ENCODE measurements at regions not wholly inside any gene's neighbourhood (a gene's known extent, or its start where the extent isn't known, plus 50 kb on each side); places are given as distances from the start of the nearest gene placed in this dataset.

DNA sequence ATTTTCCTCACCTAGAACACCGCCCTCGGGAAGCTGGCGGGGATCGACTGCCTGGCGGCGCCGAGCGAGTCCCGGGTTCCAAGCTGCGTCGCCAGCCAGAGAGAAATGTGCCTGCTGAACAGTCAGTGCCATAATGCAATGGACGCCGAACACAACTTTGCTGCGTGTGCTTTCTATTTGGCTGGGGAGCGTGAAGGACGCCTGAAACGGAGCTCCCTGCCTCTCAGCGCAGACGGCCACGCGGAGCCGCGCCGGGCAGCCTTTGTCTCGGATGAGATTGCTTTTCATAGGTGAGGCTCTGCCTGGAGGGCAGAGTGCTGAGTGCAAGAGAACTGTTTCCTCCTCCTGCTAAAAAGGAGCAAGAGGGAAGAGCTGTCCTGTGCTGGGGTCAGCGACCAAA, 107.7 kb upstream of the BCOR start:
- Histone ChIP-seq H3K36me3 (ENCODE audit: control insufficient read depth, insufficient read depth, low read length) (no peaks in the 10 kb centered on the region), H3K4me3 (ENCODE audit: low read depth, low read length) (no peak overlapping the region)

DNA sequence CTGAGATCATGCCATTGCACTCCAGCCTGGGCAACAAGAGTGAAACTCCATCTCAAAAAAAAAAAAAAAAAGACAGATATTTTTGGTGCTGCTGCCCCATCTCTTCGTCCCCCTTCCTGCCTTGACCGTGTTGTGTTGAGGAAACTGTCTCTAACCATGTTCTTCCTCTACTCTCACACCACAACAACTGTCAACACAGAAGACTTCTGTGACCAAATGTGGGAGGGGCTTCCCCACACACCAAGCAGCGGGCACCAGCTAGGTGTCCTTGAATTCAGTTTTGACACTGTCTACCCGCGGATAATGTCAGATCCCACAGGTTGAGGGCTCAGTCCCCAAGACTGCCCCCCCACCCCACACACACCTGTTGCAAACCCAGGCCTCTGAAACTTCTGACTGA, 104.7 kb upstream of the BCOR start:
- WGBS (ENCODE audit: insufficient coverage), result 100% methylated on average over 3 of the region's 5 CpGs

More for the DNA sequence above, 107.7 kb upstream of the BCOR start:
- Histone ChIP-seq H3K27ac (ENCODE audit: low read depth, low read length) (no peak overlapping the region), H3K4me1 (ENCODE audit: control insufficient read depth, insufficient read depth, low read length) (no peaks in the 10 kb centered on the region), H3K27me3 (ENCODE audit: control insufficient read depth, insufficient read depth, low read length) (no peaks in the 10 kb centered on the region), H3K9me3 (ENCODE audit: control insufficient read depth, insufficient read depth, low read length) (no peaks in the 10 kb centered on the region)
- DNase-seq (ENCODE audit: low read depth in 4 of 6, low spot score in 6 of 6), result peak in 2 of 6 donors; percentile 8 to 43
- WGBS (ENCODE audit: insufficient coverage), result 32% methylated on average over 26 of the region's 26 CpGs

DNA sequence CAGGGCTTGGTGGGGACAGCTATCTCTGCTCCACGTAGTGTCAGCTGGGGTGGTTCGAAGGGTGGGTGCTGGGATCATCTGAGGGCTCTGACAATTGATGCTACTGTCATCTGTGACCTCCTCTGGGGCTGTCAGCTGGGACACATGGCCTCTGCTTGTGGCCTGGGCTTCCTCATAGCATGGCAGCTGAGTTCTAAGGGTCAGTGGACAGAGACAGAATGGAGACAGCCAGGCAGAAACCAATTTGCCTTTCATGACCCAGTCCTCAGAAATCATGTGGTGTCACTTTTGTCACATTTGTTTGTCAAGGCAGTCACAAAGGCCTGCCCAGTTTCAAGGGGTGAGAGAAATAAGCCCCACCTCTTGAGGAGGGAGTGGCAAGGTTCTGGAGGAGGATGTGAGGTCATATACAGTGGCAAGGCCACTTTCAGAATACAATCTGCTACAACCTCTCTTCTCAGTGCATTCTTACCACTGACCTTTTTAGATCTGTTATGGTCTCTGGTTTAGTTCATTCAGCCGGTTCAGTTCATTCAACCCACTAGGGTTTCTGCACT, 103.6 kb upstream of the BCOR start:
- H3K36me3 ChIP-seq (ENCODE audit: control insufficient read depth, insufficient read depth, low read length), result no peaks in the 10 kb centered on the region
- WGBS (ENCODE audit: insufficient coverage), result 71% methylated on average over 3 of the region's 3 CpGs
- H3K9me3 ChIP-seq (ENCODE audit: control insufficient read depth, insufficient read depth, low read length), result no peaks in the 10 kb centered on the region
- H3K4me1 ChIP-seq (ENCODE audit: control insufficient read depth, insufficient read depth, low read length), result no peaks in the 10 kb centered on the region
- no peaks in the 10 kb centered on the region for H3K27me3 ChIP-seq (ENCODE audit: control insufficient read depth, insufficient read depth, low read length)
- H3K27ac ChIP-seq (ENCODE audit: low read depth, low read length), result no peak overlapping the region
- DNase-seq (ENCODE audit: low read depth in 4 of 6, low spot score in 6 of 6), result no peak
- no peak overlapping the region for H3K4me3 ChIP-seq (ENCODE audit: low read depth, low read length)

More for the DNA sequence above, 104.7 kb upstream of the BCOR start:
- Histone ChIP-seq H3K36me3 (ENCODE audit: control insufficient read depth, insufficient read depth, low read length) (no peaks in the 10 kb centered on the region), H3K27me3 (ENCODE audit: control insufficient read depth, insufficient read depth, low read length) (no peaks in the 10 kb centered on the region), H3K27ac (ENCODE audit: low read depth, low read length) (no peak overlapping the region), H3K9me3 (ENCODE audit: control insufficient read depth, insufficient read depth, low read length) (no peaks in the 10 kb centered on the region), H3K4me3 (ENCODE audit: low read depth, low read length) (no peak overlapping the region), H3K4me1 (ENCODE audit: control insufficient read depth, insufficient read depth, low read length) (no peaks in the 10 kb centered on the region)
- DNase-seq (ENCODE audit: low read depth in 4 of 6, low spot score in 6 of 6), result no peak

- no peak for DNase-seq (ENCODE audit: low read depth in 4 of 6, low spot score in 6 of 6)
- no peaks in the 10 kb centered on the region for H3K4me1 ChIP-seq (ENCODE audit: control insufficient read depth, insufficient read depth, low read length)
- H3K4me3 ChIP-seq (ENCODE audit: low read depth, low read length), result no peak overlapping the region
- H3K27me3 ChIP-seq (ENCODE audit: control insufficient read depth, insufficient read depth, low read length), result no peaks in the 10 kb centered on the region
- 51% methylated on average over 5 of the region's 7 CpGs for WGBS (ENCODE audit: insufficient coverage)
- no peak overlapping the region for H3K27ac ChIP-seq (ENCODE audit: low read depth, low read length)
- H3K36me3 ChIP-seq (ENCODE audit: control insufficient read depth, insufficient read depth, low read length), result no peaks in the 10 kb centered on the region
- no peaks in the 10 kb centered on the region for H3K9me3 ChIP-seq (ENCODE audit: control insufficient read depth, insufficient read depth, low read length)
These were observed 101.9 kb upstream of the BCOR start for GRCh38 chrX:40199704-40200103.

GRCh38 chrX:40197071-40197470, 99.3 kb upstream of the BCOR start:
- H3K4me3 ChIP-seq (ENCODE audit: low read depth, low read length), result no peak overlapping the region
- H3K27me3 ChIP-seq (ENCODE audit: control insufficient read depth, insufficient read depth, low read length), result no peaks in the 10 kb centered on the region
- H3K9me3 ChIP-seq (ENCODE audit: control insufficient read depth, insufficient read depth, low read length), result no peaks in the 10 kb centered on the region
- DNase-seq (ENCODE audit: low read depth in 4 of 6, low spot score in 6 of 6), result peak in 1 of 6 donors; percentile 2
- WGBS (ENCODE audit: insufficient coverage), result 71% methylated on average over 2 of the region's 6 CpGs
- H3K36me3 ChIP-seq (ENCODE audit: control insufficient read depth, insufficient read depth, low read length), result no peaks in the 10 kb centered on the region
- no peak overlapping the region for H3K27ac ChIP-seq (ENCODE audit: low read depth, low read length)
- no peaks in the 10 kb centered on the region for H3K4me1 ChIP-seq (ENCODE audit: control insufficient read depth, insufficient read depth, low read length)

DNA sequence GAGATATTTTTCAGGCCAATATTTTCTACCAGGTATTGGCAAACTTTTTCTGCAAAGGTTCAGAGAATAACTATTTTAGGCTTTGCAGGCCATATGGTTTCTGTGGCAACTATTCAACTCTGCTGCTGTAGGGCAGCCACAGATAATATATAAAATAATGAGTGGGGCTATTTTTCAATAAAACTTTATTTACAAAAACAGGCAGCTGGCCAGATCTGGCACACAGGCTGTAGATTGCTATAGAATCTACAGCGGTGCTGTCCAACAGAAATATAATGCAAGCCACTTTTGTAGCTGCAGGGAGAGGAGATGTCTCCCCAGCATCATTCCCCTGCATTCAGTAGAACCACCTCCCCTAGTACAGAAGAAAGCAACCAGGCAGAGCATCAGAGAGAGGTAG, 97.6 kb upstream of the BCOR start:
- no CpG with 5 or more reads among the region's 1 CpG for WGBS (ENCODE audit: insufficient coverage)
- DNase-seq (ENCODE audit: low read depth in 4 of 6, low spot score in 6 of 6), result no peak
- Histone ChIP-seq H3K27ac (ENCODE audit: low read depth, low read length) (no peak overlapping the region), H3K27me3 (ENCODE audit: control insufficient read depth, insufficient read depth, low read length) (no peaks in the 10 kb centered on the region), H3K4me3 (ENCODE audit: low read depth, low read length) (no peak overlapping the region), H3K36me3 (ENCODE audit: control insufficient read depth, insufficient read depth, low read length) (no peaks in the 10 kb centered on the region), H3K9me3 (ENCODE audit: control insufficient read depth, insufficient read depth, low read length) (no peaks in the 10 kb centered on the region), H3K4me1 (ENCODE audit: control insufficient read depth, insufficient read depth, low read length) (no peaks in the 10 kb centered on the region)

GRCh38 chrX:40192196-40192595, 94.4 kb upstream of the BCOR start:
- no peaks in the 10 kb centered on the region for H3K27me3 ChIP-seq (ENCODE audit: control insufficient read depth, insufficient read depth, low read length)
- H3K4me1 ChIP-seq (ENCODE audit: control insufficient read depth, insufficient read depth, low read length), result no peaks in the 10 kb centered on the region
- H3K36me3 ChIP-seq (ENCODE audit: control insufficient read depth, insufficient read depth, low read length), result no peaks in the 10 kb centered on the region
- H3K4me3 ChIP-seq (ENCODE audit: low read depth, low read length), result no peak overlapping the region
- 50% methylated on average over 1 of the region's 1 CpG for WGBS (ENCODE audit: insufficient coverage)
- no peak overlapping the region for H3K27ac ChIP-seq (ENCODE audit: low read depth, low read length)
- H3K9me3 ChIP-seq (ENCODE audit: control insufficient read depth, insufficient read depth, low read length), result no peaks in the 10 kb centered on the region
- DNase-seq (ENCODE audit: low read depth in 4 of 6, low spot score in 6 of 6), result no peak

GRCh38 chrX:40189637-40190036, 91.9 kb upstream of the BCOR start:
- WGBS (ENCODE audit: insufficient coverage), result 83% methylated on average over 2 of the region's 4 CpGs
- no peak overlapping the region for H3K4me3 ChIP-seq (ENCODE audit: low read depth, low read length)
- H3K4me1 ChIP-seq (ENCODE audit: control insufficient read depth, insufficient read depth, low read length), result no peaks in the 10 kb centered on the region
- H3K27ac ChIP-seq (ENCODE audit: low read depth, low read length), result no peak overlapping the region
- H3K27me3 ChIP-seq (ENCODE audit: control insufficient read depth, insufficient read depth, low read length), result no peaks in the 10 kb centered on the region
- H3K9me3 ChIP-seq (ENCODE audit: control insufficient read depth, insufficient read depth, low read length), result peaks cover 1% of the 10 kb centered on the region
- H3K36me3 ChIP-seq (ENCODE audit: control insufficient read depth, insufficient read depth, low read length), result no peaks in the 10 kb centered on the region
- DNase-seq (ENCODE audit: low read depth in 4 of 6, low spot score in 6 of 6), result no peak

GRCh38 chrX:40188573-40189417, 91.0 kb upstream of the BCOR start:
- Histone ChIP-seq H3K4me1 (ENCODE audit: control insufficient read depth, insufficient read depth, low read length) (no peaks in the 10 kb centered on the region), H3K4me3 (ENCODE audit: low read depth, low read length) (no peak overlapping the region), H3K27ac (ENCODE audit: low read depth, low read length) (no peak overlapping the region), H3K27me3 (ENCODE audit: control insufficient read depth, insufficient read depth, low read length) (no peaks in the 10 kb centered on the region), H3K36me3 (ENCODE audit: control insufficient read depth, insufficient read depth, low read length) (no peaks in the 10 kb centered on the region), H3K9me3 (ENCODE audit: control insufficient read depth, insufficient read depth, low read length) (peaks cover 1% of the 10 kb centered on the region)
- WGBS (ENCODE audit: insufficient coverage), result 63% methylated on average over 13 of the region's 18 CpGs
- DNase-seq (ENCODE audit: low read depth in 4 of 6, low spot score in 6 of 6), result peak in 2 of 6 donors; percentile 82 to 89

DNA sequence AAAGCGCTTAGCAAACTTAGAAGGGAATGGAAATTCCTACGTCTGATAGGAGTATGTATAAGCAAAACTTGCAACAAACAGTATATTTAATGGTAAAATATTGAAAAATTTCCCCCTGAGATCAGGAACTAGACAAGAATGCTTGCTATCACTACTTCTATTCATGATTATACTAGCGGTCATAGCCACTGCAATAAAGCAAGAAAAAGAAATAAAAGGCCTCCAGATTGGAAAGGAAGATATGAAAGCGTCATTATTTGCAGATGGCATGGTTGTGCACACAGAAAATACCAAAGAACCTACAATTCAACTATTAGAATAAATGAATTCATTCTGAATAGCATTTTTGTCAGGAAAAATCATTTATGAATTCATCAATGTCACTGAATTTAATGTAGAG, 87.2 kb upstream of the BCOR start:
- no peak overlapping the region for H3K27ac ChIP-seq (ENCODE audit: low read depth, low read length)
- DNase-seq (ENCODE audit: low read depth in 4 of 6, low spot score in 6 of 6), result no peak
- no peaks in the 10 kb centered on the region for H3K27me3 ChIP-seq (ENCODE audit: control insufficient read depth, insufficient read depth, low read length)
- H3K4me3 ChIP-seq (ENCODE audit: low read depth, low read length), result no peak overlapping the region
- H3K9me3 ChIP-seq (ENCODE audit: control insufficient read depth, insufficient read depth, low read length), result peaks cover 1% of the 10 kb centered on the region
- H3K36me3 ChIP-seq (ENCODE audit: control insufficient read depth, insufficient read depth, low read length), result no peaks in the 10 kb centered on the region
- WGBS (ENCODE audit: insufficient coverage), result no CpG with 5 or more reads among the region's 4 CpGs
- H3K4me1 ChIP-seq (ENCODE audit: control insufficient read depth, insufficient read depth, low read length), result no peaks in the 10 kb centered on the region

Measured in spinal cord (tissue), 9 donors.